Inflammatory macrophage treated with lipopolysaccharide for 1 hour (primary cell): ENCODE measurements at regions not wholly inside any gene's neighbourhood (a gene's known extent, or its start where the extent isn't known, plus 50 kb on each side); places are given as distances from the start of the nearest gene placed in this dataset.
"Not testable (repeated sequence)": the region's sequence is repeated elsewhere in the genome, so short reads cannot be mapped to it uniquely, and the experiment has no call there.

Experiments
- DNase-seq, 2 donors: peaks; one replicate each; pipeline ENCODE4 v3.0.0-alpha.2; 2020 to 2022

DNA sequence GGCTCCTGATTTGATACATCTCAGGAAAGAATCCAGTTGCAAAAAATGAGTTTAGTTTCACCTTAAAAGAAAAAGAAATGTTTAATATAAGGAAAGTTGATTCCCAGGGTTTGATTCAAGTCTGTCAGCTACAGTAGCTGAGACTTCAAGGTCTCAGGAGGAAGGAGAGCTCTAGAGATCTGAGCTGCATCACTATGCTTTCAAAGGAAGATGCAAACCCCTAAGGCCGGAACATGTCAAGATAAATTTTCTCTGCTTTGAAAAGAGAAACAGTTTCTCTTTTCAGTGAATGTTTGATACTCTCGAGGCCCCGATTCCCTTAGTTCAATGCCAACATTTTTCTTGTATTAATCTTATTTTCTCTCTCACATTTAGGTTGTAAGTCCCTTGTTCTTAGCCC is 128.6 kb downstream of the RGPD3 start:
- no peak for DNase-seq

DNA sequence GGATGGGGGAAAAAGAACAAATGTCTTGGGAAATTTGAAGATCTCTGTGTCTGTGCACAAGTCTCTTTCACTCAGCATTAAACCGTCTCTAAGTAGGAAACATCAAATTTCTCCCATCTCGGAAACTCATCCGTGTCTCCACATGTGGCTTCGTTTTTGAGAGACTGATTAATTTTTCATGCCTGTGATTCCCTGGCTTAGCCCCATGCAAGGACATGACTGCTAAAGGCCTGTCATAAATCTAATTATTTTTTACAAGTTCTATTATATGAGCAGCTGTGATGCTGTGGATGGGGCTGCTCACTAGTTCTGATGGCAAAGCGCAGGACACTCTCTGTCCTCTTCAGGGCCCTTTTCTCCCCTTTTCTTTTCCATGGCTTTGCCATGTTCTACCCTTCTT is 129.1 kb downstream of the RGPD3 start:
- no peak for DNase-seq

GRCh38 chr2:106338043-106338442 is 130.2 kb downstream of the RGPD3 start:
- no peak for DNase-seq

DNA sequence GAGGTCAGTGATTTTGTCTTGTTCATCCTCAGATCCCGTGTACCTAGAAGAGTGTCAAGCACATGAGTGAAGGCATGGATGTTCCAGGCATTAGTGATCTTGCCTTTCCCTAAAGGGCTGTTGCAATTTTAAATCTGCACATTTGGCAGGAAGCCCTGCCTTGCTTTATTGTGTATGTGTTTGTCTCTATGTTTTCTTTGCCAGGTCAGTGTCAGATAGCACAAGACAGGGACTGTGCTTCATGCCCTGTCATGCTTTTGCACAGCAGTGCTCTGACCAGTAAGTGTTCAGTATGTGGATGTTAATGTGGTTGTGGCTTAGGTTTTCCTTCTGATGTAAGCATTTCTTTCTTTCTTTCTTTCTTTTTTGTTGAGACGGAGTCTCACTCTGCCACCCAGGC is 131.5 kb downstream of the RGPD3 start:
- no peak for DNase-seq

GRCh38 chr2:106336108-106336507 is 132.1 kb downstream of the RGPD3 start:
- no peak for DNase-seq

GRCh38 chr2:106334802-106335201 is 133.4 kb downstream of the RGPD3 start:
- DNase-seq, result no peak

GRCh38 chr2:106333253-106333873 is 134.8 kb downstream of the RGPD3 start:
- not testable (repeated sequence) for DNase-seq

DNA sequence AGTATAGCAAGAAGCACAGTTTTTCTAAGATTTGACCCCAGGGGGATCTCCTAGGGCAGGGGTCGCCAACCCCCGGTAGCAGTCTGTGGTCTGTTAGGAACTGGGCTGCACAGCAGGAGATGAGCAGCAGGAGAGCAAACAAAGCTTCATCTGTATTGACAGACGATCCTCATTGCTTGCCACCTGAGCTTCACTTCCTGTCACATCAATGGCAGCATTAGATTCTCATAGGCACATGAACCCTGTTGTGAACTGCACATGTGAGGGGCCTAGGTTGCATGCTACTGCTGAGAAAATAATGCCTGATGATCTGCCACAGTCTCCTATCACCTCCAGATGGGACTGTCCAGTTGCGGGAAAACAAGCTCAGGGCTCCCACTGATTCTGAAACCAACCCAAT is 136.2 kb downstream of the RGPD3 start:
- DNase-seq, result no peak

- peak; percentile 28 to 40 for DNase-seq
Measured at GRCh38 chr2:106330384-106331261, 136.5 kb upstream of the UXS1 start.

- no peak for DNase-seq
Measured at GRCh38 chr2:106323337-106324013, 129.4 kb upstream of the UXS1 start.

GRCh38 chr2:106322281-106322680 is 128.2 kb upstream of the UXS1 start:
- DNase-seq, result no peak

- not testable (repeated sequence) for DNase-seq
Measured at GRCh38 chr2:106320439-106320838, 126.3 kb upstream of the UXS1 start.

- DNase-seq, result no peak
Measured at GRCh38 chr2:106316915-106317314, 122.8 kb upstream of the UXS1 start.

DNA sequence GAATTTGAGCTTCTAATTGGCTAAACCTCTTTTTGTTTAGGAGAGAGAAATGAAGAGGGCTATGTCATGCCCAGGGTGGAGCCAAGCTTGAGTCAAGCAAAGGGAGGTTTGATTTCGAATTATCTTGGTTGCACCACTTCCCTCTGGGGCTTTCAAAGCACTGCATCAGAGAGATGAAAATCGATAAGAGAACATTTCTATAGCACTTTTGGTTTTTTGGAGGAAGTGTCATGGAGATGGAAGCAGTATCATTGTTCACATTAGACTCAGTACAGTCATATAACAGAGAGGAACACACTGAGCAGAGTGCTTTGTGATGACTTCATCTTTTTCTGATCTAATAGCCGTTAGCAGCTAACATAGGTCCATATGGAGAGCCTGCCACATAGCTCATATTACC is 120.3 kb upstream of the UXS1 start:
- peak in 1 of 2 donors; percentile 2 for DNase-seq

- no peak for DNase-seq
Measured at GRCh38 chr2:106311041-106311370, 116.9 kb upstream of the UXS1 start.

DNA sequence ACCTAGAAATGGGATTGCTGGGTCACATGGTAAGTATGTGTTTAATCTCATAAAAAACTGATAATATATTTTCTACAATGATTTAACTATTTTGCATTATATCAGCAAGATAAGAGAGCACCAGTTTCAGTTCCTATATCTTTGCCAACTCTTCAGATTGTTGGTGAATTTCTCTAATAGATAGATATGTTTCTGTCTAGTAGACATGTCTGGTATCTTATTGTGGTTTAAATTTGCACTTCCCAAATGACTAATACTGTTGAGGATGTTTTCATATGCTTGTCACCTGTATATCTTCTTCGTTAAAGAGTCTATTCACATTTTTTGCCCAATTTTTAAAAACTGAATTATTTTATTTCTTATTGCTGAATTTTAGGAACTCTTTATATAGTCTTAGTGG is 113.8 kb upstream of the UXS1 start:
- DNase-seq, result no peak

GRCh38 chr2:106306387-106306786 is 112.3 kb upstream of the UXS1 start:
- DNase-seq, result peak; percentile 25 to 57

DNA sequence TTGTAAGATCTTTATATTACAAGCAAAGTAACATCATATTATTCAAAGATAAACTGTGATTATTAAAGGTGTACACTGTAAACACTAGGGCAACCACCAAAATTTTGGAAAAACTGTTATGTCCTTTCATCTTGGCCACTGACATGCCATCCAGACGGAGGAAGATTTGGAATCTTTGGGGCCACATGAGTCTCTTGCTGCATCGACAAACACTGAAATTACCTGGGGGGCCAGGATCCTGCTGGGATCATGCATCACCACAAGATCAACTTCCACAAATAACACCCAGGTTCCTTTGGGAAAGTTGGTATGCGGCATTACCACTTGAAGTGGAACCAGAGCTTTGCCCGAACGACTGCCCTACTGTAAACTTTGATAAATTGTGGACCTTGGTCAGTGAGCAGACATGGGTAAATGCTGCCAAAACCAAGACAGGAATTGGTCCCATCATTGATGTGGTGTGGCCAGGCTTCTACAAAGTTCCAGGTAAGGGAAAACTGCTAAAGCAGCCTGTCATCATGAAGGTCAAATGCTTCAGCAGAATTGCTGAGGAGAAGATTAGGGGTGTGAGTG is 110.6 kb upstream of the UXS1 start:
- no peak for DNase-seq

DNA sequence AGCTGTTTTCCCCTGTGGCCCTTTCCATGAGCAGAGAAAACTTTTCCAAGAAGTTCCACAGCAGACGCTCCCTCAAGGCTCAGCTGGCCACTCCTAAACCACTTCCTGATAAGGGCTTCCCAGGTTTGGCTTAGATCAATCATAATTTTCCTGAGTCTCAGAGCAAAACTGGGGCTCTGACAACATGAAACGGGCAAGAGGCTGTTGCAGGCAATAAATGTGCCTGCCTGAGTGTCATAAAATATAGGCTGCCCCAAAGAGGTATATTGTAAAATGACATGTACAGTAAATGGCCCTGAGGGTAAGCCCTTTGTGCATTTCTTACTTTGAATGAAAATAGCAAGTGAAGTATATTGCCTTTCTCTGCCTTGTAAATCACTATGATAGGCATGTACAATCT is 105.6 kb upstream of the UXS1 start:
- no peak for DNase-seq

DNA sequence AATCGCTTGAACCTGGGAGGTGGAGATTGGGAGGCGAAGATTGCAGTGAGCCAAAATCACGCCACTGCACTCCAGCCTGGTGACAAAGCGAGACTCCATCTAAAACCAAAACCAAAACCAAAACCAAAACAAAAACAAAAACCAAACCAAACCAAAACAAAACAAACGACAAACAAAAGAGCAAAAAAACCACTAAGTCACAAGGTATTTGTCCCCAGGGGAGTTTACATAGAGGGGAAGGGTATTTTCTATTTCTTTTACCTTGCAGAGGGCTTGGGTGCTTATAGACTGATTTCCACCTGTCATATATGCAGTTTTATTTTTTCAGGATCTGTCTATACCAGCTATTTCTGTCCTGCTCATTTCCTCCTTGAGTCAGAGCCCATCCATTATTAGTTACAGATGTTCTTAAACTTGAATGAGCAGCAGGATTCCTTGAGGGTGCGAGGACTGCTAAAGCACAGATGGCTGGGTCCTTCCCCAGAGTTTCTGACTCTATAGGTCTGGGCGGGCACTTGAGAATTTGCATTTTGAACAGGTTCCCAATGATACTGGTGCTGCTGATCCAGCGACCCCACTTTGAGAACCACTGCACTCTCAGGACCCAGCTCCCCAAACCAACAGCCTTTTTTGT is 102.2 kb upstream of the UXS1 start:
- no peak for DNase-seq

GRCh38 chr2:106294182-106294581 is 100.1 kb upstream of the UXS1 start:
- no peak for DNase-seq

- DNase-seq, result no peak
Measured at GRCh38 chr2:106293271-106293783, 99.2 kb upstream of the UXS1 start.

DNA sequence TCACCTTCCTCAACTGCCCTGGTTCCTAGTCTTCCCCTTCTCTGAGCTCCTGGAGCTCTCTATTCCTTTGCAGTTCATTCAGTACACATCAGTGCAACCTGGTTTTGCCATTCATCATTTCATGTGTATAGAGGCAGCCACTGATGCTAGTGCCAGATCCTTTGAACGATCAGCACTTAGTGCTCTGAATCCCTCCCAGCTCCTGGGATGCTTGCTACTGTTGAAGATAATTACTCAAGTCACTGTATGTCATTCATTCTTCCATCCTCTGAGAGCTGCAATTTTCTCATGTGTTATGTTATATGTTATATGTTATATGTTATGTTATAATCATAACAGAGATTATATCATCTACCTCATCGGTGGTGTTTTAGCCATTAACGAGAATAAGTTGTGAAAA is 98.5 kb upstream of the UXS1 start:
- no peak for DNase-seq
